ENCODE measurements at regions not wholly inside any gene's neighbourhood (a gene's known extent, or its start where the extent isn't known, plus 50 kb on each side); places are given as distances from the start of the nearest gene placed in this dataset.
"Not testable (repeated sequence)": the region's sequence is repeated elsewhere in the genome, so short reads cannot be mapped to it uniquely, and the experiment has no call there.

DNA sequence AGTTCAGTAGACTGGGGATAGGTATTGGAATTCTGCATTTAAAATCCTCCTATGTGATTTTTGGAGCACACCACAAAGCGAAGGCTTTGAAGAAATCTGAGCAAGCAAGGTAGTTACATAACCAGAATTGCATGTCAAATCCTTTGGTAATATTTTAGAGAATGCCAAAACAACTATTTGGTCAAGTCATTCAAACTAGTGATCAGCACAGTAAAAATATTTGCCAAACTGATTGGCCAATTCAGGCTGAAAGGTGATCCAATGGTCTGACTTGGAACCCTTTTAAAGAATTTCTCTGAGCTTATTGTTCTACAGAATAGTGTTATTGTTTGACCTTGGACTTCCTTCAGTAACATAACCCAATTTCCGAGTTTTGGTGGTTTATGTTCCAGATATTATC is 214.2 kb upstream of the ETAA1 start:
- no peak overlapping the region for H3K4me3 ChIP-seq (ENCODE audit: low read depth, low read length)
- no peak for DNase-seq (ENCODE audit: low read depth)
- TF ChIP-seq, protein P1, sequence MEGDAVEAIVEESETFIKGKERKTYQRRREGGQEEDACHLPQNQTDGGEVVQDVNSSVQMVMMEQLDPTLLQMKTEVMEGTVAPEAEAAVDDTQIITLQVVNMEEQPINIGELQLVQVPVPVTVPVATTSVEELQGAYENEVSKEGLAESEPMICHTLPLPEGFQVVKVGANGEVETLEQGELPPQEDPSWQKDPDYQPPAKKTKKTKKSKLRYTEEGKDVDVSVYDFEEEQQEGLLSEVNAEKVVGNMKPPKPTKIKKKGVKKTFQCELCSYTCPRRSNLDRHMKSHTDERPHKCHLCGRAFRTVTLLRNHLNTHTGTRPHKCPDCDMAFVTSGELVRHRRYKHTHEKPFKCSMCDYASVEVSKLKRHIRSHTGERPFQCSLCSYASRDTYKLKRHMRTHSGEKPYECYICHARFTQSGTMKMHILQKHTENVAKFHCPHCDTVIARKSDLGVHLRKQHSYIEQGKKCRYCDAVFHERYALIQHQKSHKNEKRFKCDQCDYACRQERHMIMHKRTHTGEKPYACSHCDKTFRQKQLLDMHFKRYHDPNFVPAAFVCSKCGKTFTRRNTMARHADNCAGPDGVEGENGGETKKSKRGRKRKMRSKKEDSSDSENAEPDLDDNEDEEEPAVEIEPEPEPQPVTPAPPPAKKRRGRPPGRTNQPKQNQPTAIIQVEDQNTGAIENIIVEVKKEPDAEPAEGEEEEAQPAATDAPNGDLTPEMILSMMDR (conservative IDR thresholded peaks at IDR 0.05; ENCODE audit: low read depth, low read length), result no peak

DNA sequence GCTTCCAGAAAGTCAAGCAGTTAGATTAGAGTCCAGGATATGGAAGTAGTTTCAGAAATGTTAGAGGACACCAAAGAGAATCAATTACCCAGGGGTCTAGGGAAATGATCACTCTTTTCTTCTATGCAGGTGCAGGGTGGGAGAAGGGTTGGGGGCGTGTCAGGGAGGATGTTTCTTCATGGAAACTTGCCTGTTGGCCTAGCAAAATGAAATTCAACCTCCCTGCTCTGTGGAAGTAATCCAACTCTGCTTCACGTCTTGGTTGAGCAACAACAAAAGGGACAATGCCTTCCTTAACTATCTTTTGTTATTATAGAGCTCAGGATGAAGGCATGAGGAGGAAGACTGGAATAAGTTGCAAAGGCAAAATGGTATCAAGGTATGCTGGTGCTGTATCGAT is 210.8 kb upstream of the ETAA1 start:
- TF ChIP-seq, protein P1 (conservative IDR thresholded peaks at IDR 0.05; ENCODE audit: low read depth, low read length), result no peak
- H3K4me3 ChIP-seq (ENCODE audit: low read depth, low read length), result no peak overlapping the region
- no peak for DNase-seq (ENCODE audit: low read depth)

DNA sequence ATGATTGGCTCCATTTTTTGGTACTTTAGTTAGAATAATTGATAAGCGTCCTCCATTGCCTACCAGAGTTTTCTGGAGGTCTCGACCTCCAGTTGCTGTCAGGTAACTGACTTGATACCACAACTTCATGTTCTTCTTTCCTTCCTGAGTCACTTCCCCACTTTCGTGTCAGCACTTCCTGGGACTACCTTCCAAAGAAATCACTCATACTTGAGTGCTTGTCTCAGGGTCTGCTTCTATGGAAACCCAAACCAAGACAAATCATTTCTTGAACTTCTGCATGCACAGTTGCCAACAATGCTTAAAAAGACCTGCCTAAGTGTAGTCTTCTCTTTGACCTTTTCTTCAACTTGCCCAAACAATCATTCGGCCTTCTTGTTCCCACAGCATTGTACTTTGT is 210.3 kb upstream of the ETAA1 start:
- H3K4me3 ChIP-seq (ENCODE audit: low read depth, low read length), result no peak overlapping the region
- TF ChIP-seq, protein P1 (conservative IDR thresholded peaks at IDR 0.05; ENCODE audit: low read depth, low read length), result no peak
- no peak for DNase-seq (ENCODE audit: low read depth)

DNA sequence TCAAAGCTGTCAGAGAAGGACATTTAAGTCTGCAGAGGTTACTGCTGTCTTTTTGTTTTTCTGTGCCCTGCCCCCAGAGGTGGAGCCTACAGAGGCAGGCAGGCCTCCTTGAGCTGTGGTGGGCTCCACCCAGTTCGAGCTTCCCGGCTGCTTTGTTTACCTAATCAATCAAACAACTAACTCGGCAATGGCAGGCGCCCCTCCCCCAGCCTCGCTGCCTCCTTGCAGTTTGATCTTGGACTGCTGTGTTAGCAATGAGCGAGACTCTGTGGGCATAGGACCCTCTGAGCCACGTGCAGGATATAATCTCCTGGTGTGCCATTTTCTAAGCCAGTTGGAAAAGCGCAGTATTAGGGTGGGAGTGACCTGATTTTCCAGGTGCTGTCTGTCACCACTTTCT is 201.8 kb upstream of the ETAA1 start:
- not testable (repeated sequence) for DNase-seq (ENCODE audit: low read depth); H3K4me3 ChIP-seq (ENCODE audit: low read depth, low read length)

DNA sequence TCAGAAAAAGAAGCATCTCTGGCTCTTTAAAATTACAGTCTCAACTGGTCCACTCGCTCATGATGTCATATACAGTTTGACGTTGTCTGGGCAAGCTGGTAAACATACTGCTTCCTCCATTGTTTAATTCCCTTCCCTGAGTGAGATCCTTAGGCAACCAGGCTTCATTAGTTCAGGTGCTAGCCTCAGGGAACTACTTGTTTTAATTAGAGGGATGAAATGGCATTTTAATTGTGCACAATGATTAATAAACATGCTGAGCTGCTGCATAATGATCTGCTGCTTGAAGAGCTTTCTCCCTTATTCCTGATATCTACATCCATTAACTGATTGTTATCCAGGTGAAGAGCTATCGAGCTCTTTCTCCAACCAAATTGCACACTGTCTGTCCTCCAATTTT is 195.6 kb upstream of the ETAA1 start:
- TF ChIP-seq, protein P1 (conservative IDR thresholded peaks at IDR 0.05; ENCODE audit: low read depth, low read length), result no peak
- no peak for DNase-seq (ENCODE audit: low read depth)
- H3K4me3 ChIP-seq (ENCODE audit: low read depth, low read length), result no peak overlapping the region

DNA sequence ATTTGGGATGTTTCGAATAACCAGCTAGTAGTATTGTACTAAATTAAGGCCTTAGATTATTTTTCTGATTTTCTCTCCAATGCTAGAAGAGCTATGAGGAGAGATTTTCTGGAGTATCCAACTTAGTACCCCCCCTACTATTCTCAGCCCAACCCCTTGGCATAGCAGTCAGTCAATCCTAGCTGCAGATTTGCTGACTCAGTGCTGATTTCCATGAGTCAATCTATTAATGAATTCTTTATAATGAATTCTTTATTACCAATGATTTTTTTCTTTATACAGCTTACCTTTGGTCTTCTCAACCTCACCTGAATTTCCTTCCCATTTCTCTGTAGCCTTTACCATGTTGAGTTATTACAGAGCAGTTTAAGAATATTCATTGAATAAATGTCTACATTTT is 192.8 kb upstream of the ETAA1 start:
- no peak overlapping the region for H3K4me3 ChIP-seq (ENCODE audit: low read depth, low read length)
- DNase-seq (ENCODE audit: low read depth), result no peak
- TF ChIP-seq, protein P1 (conservative IDR thresholded peaks at IDR 0.05; ENCODE audit: low read depth, low read length), result no peak

DNA sequence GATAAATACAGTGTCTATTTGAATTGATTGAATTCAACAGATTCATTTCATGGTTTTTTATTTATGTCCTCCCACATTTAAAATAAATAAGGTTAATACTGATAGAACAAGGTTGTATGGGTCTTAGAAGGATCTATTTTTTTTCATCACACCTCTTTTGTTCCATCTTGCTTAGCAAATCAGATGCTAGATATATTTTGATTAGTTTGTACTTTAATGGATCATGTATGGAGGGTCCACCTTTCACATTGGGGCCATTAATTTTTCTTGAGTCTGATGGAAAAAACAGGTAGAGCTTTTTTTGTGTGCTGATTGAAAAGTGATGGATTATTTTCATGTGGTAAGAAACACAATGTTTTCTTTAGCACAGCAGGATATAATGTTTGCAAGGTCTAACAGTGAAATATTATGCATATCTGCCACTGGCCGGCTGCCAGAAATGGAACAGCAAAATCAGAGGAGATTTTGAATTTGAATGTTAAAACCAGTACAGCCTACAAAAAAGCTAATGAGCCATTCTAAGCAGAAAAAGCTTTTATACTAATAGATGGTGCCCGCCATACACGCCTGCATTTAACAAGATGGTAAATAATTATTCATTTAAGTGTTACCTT is 188.1 kb upstream of the ETAA1 start:
- H3K4me3 ChIP-seq (ENCODE audit: low read depth, low read length), result no peak overlapping the region
- TF ChIP-seq, protein P1 (conservative IDR thresholded peaks at IDR 0.05; ENCODE audit: low read depth, low read length), result no peak
- DNase-seq (ENCODE audit: low read depth), result no peak
